HEK293 (cell line): ENCODE measurements at regions not wholly inside any gene's neighbourhood (a gene's known extent, or its start where the extent isn't known, plus 50 kb on each side); places are given as distances from the start of the nearest gene placed in this dataset.

Experiments used
- SP2 ChIP-seq: fragments of 450-650 bp; formaldehyde crosslinking; IDR thresholded peaks from 2 replicates; pipeline ENCODE4 v1.5.1; 2016; ENCODE audit warnings: missing biosample characterization, missing genetic modification characterization
- ZBTB1 ChIP-seq: fragments of 450-650 bp; formaldehyde crosslinking; IDR thresholded peaks from 2 replicates; pipeline ENCODE4 v1.5.1; 2016; ENCODE audit warnings: missing biosample characterization, missing genetic modification characterization
- ZBTB8A ChIP-seq: fragments of 450-650 bp; formaldehyde crosslinking; IDR thresholded peaks from 2 replicates; pipeline ENCODE4 v1.5.1; 2016; ENCODE audit warnings: missing biosample characterization, missing genetic modification characterization
- ZNF121 ChIP-seq: fragments of 450-650 bp; formaldehyde crosslinking; IDR thresholded peaks from 2 replicates; pipeline ENCODE4 v1.5.1; 2016; ENCODE audit warnings: missing biosample characterization, missing genetic modification characterization
- ZNF138 ChIP-seq: fragments of 450-650 bp; formaldehyde crosslinking; IDR thresholded peaks from 2 replicates; pipeline ENCODE4 v1.5.1; 2016; ENCODE audit warnings: missing biosample characterization, missing genetic modification characterization, borderline replicate concordance
- ZNF146 ChIP-seq: fragments of 450-650 bp; formaldehyde crosslinking; IDR thresholded peaks from 2 replicates; pipeline ENCODE4 v1.5.1; 2016; ENCODE audit warnings: missing biosample characterization, missing genetic modification characterization
- ZNF292 ChIP-seq: fragments of 450-650 bp; formaldehyde crosslinking; IDR thresholded peaks from 2 replicates; pipeline ENCODE4 v1.5.1; 2016; ENCODE audit warnings: low read depth, missing biosample characterization, missing genetic modification characterization, borderline replicate concordance
- ZNF350 ChIP-seq: fragments of 450-650 bp; formaldehyde crosslinking; IDR thresholded peaks from 2 replicates; pipeline ENCODE4 v1.5.0; 2017; ENCODE audit warnings: missing biosample characterization, mild to moderate bottlenecking, missing genetic modification characterization
- ZNF37A ChIP-seq: fragments of 450-650 bp; IDR thresholded peaks from 2 replicates; pipeline ENCODE4 v1.5.1; 2018; ENCODE audit warnings: missing biosample characterization, missing genetic modification characterization
- ZNF501 ChIP-seq: fragments of 450-650 bp; formaldehyde crosslinking; IDR thresholded peaks from 2 replicates; pipeline ENCODE4 v1.5.1; 2016; ENCODE audit warnings: missing biosample characterization, missing genetic modification characterization
- TF ChIP-seq, protein P1 (sequence below): fragments of 450-650 bp; formaldehyde crosslinking; IDR thresholded peaks from 2 replicates; pipeline ENCODE4 v1.5.1; 2016; ENCODE audit warnings: missing biosample characterization, missing genetic modification characterization
- TF ChIP-seq, protein P2 (sequence below): fragments of 450-650 bp; formaldehyde crosslinking; IDR thresholded peaks from 2 replicates; pipeline ENCODE4 v1.5.1; 2016; ENCODE audit warnings: missing biosample characterization, missing genetic modification characterization
- TF ChIP-seq, protein P3 (sequence below): fragments of 450-650 bp; formaldehyde crosslinking; IDR thresholded peaks from 2 replicates; pipeline ENCODE4 v1.5.1; 2016; ENCODE audit warnings: missing biosample characterization, missing genetic modification characterization

DNA sequence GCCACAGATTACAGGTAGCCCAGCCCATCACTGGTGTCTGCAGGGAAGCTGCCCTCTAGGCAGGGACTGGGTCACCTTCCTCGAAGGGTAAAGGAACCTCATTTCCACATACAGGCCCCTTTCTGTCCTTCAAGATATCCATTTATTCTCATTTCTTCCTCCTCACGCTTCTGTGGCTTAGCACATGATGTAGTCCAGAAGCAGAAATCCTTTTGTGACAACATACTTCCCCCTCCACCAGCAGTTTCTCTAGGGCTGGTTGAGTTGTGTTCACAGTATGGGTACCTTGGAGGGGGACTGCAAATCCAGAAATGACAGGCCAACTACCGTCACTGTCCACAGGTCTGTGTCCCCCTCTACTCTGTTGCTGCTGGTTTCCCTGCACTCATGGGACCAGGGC is 364.9 kb downstream of the ANAPC1 start:
- TF ChIP-seq ZNF350 (tag by site-specific recombination) (no peak), ZBTB1 (no peak), ZNF121 (tag by site-specific recombination) (no peak), ZNF138 (tag by site-specific recombination) (no peak), ZNF37A (tag by site-specific recombination) (no peak), ZNF146 (tag by site-specific recombination) (no peak), ZNF292 (tag by site-specific recombination) (no peak), SP2 (no peak), ZBTB8A (tag by site-specific recombination) (no peak), ZNF501 (tag by site-specific recombination) (no peak)
- TF ChIP-seq, protein P1, sequence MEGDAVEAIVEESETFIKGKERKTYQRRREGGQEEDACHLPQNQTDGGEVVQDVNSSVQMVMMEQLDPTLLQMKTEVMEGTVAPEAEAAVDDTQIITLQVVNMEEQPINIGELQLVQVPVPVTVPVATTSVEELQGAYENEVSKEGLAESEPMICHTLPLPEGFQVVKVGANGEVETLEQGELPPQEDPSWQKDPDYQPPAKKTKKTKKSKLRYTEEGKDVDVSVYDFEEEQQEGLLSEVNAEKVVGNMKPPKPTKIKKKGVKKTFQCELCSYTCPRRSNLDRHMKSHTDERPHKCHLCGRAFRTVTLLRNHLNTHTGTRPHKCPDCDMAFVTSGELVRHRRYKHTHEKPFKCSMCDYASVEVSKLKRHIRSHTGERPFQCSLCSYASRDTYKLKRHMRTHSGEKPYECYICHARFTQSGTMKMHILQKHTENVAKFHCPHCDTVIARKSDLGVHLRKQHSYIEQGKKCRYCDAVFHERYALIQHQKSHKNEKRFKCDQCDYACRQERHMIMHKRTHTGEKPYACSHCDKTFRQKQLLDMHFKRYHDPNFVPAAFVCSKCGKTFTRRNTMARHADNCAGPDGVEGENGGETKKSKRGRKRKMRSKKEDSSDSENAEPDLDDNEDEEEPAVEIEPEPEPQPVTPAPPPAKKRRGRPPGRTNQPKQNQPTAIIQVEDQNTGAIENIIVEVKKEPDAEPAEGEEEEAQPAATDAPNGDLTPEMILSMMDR (tag by site-specific recombination): no peak
- TF ChIP-seq, protein P2, sequence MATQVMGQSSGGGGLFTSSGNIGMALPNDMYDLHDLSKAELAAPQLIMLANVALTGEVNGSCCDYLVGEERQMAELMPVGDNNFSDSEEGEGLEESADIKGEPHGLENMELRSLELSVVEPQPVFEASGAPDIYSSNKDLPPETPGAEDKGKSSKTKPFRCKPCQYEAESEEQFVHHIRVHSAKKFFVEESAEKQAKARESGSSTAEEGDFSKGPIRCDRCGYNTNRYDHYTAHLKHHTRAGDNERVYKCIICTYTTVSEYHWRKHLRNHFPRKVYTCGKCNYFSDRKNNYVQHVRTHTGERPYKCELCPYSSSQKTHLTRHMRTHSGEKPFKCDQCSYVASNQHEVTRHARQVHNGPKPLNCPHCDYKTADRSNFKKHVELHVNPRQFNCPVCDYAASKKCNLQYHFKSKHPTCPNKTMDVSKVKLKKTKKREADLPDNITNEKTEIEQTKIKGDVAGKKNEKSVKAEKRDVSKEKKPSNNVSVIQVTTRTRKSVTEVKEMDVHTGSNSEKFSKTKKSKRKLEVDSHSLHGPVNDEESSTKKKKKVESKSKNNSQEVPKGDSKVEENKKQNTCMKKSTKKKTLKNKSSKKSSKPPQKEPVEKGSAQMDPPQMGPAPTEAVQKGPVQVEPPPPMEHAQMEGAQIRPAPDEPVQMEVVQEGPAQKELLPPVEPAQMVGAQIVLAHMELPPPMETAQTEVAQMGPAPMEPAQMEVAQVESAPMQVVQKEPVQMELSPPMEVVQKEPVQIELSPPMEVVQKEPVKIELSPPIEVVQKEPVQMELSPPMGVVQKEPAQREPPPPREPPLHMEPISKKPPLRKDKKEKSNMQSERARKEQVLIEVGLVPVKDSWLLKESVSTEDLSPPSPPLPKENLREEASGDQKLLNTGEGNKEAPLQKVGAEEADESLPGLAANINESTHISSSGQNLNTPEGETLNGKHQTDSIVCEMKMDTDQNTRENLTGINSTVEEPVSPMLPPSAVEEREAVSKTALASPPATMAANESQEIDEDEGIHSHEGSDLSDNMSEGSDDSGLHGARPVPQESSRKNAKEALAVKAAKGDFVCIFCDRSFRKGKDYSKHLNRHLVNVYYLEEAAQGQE (tag by site-specific recombination): no peak
- TF ChIP-seq, protein P3, sequence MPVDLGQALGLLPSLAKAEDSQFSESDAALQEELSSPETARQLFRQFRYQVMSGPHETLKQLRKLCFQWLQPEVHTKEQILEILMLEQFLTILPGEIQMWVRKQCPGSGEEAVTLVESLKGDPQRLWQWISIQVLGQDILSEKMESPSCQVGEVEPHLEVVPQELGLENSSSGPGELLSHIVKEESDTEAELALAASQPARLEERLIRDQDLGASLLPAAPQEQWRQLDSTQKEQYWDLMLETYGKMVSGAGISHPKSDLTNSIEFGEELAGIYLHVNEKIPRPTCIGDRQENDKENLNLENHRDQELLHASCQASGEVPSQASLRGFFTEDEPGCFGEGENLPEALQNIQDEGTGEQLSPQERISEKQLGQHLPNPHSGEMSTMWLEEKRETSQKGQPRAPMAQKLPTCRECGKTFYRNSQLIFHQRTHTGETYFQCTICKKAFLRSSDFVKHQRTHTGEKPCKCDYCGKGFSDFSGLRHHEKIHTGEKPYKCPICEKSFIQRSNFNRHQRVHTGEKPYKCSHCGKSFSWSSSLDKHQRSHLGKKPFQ (tag by site-specific recombination): no peak
